WTC11 (cell line): ENCODE measurements at regions not wholly inside any gene's neighbourhood (a gene's known extent, or its start where the extent isn't known, plus 50 kb on each side); places are given as distances from the start of the nearest gene placed in this dataset.

Experiments
- ATF3 ChIP-seq: sonication (generic); formaldehyde crosslinking; conservative IDR thresholded peaks from 2 replicates; pipeline ENCODE4 v1.8.1; 2022; ENCODE audit warnings: mild to moderate bottlenecking, missing genetic modification reagents
- TF ChIP-seq, protein P1 (sequence below): fragments of 200-600 bp; IDR thresholded peaks from 2 replicates; pipeline ENCODE4 v1.8.0; 2022; ENCODE audit warnings: antibody characterized with exemption
- TF ChIP-seq, protein P2 (sequence below): sonication (generic); formaldehyde crosslinking; conservative IDR thresholded peaks from 2 replicates; pipeline ENCODE4 v1.8.1; 2023; ENCODE audit warnings: mild to moderate bottlenecking, low read depth, missing genetic modification reagents, moderate library complexity

DNA sequence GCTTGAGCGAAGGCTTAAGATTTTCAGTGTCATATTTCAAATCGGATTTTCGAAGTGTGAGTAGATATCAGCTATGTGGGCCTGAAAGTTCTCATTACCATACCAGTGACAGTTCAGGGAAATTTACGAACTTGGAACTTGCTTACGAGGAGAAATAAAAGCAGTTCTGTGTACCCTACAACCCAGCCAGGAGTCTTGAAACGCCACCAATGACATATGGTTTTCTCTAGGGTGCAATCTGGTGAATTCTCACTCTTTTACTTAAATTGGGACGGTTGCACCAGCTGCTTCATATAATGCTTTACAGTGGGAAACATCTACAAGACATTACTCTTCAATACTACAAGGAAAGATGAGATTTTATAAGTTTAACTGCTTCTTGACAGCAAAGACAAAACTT lies 253.6 kb upstream of the FOXK1 start:
- TF ChIP-seq, protein P1, sequence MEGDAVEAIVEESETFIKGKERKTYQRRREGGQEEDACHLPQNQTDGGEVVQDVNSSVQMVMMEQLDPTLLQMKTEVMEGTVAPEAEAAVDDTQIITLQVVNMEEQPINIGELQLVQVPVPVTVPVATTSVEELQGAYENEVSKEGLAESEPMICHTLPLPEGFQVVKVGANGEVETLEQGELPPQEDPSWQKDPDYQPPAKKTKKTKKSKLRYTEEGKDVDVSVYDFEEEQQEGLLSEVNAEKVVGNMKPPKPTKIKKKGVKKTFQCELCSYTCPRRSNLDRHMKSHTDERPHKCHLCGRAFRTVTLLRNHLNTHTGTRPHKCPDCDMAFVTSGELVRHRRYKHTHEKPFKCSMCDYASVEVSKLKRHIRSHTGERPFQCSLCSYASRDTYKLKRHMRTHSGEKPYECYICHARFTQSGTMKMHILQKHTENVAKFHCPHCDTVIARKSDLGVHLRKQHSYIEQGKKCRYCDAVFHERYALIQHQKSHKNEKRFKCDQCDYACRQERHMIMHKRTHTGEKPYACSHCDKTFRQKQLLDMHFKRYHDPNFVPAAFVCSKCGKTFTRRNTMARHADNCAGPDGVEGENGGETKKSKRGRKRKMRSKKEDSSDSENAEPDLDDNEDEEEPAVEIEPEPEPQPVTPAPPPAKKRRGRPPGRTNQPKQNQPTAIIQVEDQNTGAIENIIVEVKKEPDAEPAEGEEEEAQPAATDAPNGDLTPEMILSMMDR = no peak
- TF ChIP-seq, protein P2, sequence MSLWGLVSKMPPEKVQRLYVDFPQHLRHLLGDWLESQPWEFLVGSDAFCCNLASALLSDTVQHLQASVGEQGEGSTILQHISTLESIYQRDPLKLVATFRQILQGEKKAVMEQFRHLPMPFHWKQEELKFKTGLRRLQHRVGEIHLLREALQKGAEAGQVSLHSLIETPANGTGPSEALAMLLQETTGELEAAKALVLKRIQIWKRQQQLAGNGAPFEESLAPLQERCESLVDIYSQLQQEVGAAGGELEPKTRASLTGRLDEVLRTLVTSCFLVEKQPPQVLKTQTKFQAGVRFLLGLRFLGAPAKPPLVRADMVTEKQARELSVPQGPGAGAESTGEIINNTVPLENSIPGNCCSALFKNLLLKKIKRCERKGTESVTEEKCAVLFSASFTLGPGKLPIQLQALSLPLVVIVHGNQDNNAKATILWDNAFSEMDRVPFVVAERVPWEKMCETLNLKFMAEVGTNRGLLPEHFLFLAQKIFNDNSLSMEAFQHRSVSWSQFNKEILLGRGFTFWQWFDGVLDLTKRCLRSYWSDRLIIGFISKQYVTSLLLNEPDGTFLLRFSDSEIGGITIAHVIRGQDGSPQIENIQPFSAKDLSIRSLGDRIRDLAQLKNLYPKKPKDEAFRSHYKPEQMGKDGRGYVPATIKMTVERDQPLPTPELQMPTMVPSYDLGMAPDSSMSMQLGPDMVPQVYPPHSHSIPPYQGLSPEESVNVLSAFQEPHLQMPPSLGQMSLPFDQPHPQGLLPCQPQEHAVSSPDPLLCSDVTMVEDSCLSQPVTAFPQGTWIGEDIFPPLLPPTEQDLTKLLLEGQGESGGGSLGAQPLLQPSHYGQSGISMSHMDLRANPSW = no peak
- no peak for TF ChIP-seq ATF3
